SK-N-SH (cell line): ENCODE measurements at regions not wholly inside any gene's neighbourhood (a gene's known extent, or its start where the extent isn't known, plus 50 kb on each side); places are given as distances from the start of the nearest gene placed in this dataset.

Experiments used
- CTCF ChIA-PET: fragments of 300-600, 350-600 bp; formaldehyde crosslinking; extraction: SDS; loops from one replicate; lab custom pipeline; 2021; lab: Yijun Ruan, JAX
- POLR2A ChIA-PET: fragments of 350-600 bp; sonication (Branson Sonifier 250); formaldehyde crosslinking; extraction: SDS; loops from one replicate; lab custom pipeline; 2020; ENCODE audit warnings: antibody characterized with exemption, inconsistent platforms; lab: Yijun Ruan, JAX
- DNase-seq: peaks from one replicate; pipeline ENCODE4 v3.0.0; 2012
- H2AFZ ChIP-seq: fragments of 200-600 bp; sonication (generic); 2 replicates; pipeline ENCODE4 v1.8.1; 2016; ENCODE audit warnings: antibody characterized with exemption, mild to moderate bottlenecking, low read depth
- H3F3A ChIP-seq: fragments of 200-600 bp; sonication (generic); replicated peaks from 2 replicates; pipeline ENCODE3; 2016; ENCODE audit warnings: antibody characterized with exemption, mild to moderate bottlenecking; ENCODE audit not compliant: insufficient read depth
- H3K27ac ChIP-seq, 2 experiments: fragments of 200-500 bp in 1 of 2; fragments of 200-600 bp in 1 of 2; sonication (Bioruptor generic) in 1 of 2; sonication (generic), shearing (Covaris generic) in 1 of 2; 2 replicates each; pipeline versions ENCODE4 v1.5.1 to v1.6.1; 2014 to 2016; ENCODE audit warnings: low read depth in 2 of 2, inconsistent platforms in 1 of 2, low read length in 1 of 2, mild to moderate bottlenecking in 1 of 2, mixed read lengths in 1 of 2
- H3K27me3 ChIP-seq: fragments of 200-600 bp; sonication (generic), shearing (Covaris generic); 2 replicates; pipeline ENCODE4 v1.6.1; 2016; ENCODE audit warnings: mixed run types; ENCODE audit not compliant: insufficient read depth
- H3K36me3 ChIP-seq, 2 experiments: fragments of 200-500 bp in 1 of 2; fragments of 200-600 bp in 1 of 2; sonication (Bioruptor generic) in 1 of 2; sonication (generic) in 1 of 2; replicated peaks in 1 of 2; 2 replicates each; pipeline versions ENCODE3 to v1.5.1; 2014 to 2016; ENCODE audit warnings: low read length in 1 of 2, mild to moderate bottlenecking in 1 of 2; ENCODE audit not compliant: insufficient read depth in 2 of 2, control insufficient read depth in 1 of 2
- H3K4me1 ChIP-seq, 2 experiments: fragments of 200-500 bp in 1 of 2; fragments of 200-600 bp in 1 of 2; sonication (Bioruptor generic) in 1 of 2; sonication (generic), shearing (Covaris generic) in 1 of 2; 2 replicates each; pipeline versions ENCODE4 v1.5.1 to v1.6.1; 2014 to 2016; ENCODE audit warnings: low read depth in 1 of 2, low read length in 1 of 2, mixed run types in 1 of 2; ENCODE audit not compliant: insufficient read depth in 2 of 2, control insufficient read depth in 1 of 2
- H3K4me2 ChIP-seq: fragments of 200-600 bp; sonication (generic), shearing (Covaris generic); 2 replicates; pipeline ENCODE4 v1.6.1; 2017; ENCODE audit warnings: mixed run types
- H3K4me3 ChIP-seq, 2 experiments: fragments of 200-500 bp in 1 of 2; fragments of 200-600 bp in 1 of 2; sonication (Bioruptor generic) in 1 of 2; sonication (generic), shearing (Covaris generic) in 1 of 2; 2 replicates each; pipeline versions ENCODE4 v1.5.1 to v1.8.1; 2014 to 2016; ENCODE audit warnings: low read depth in 2 of 2, inconsistent platforms in 1 of 2, low read length in 1 of 2, mild to moderate bottlenecking in 1 of 2, mixed read lengths in 1 of 2, moderate library complexity in 1 of 2
- H3K79me2 ChIP-seq: fragments of 200-600 bp; sonication (generic); 2 replicates; pipeline ENCODE4 v1.8.1; 2017; ENCODE audit warnings: mild to moderate bottlenecking; ENCODE audit not compliant: insufficient read depth
- H3K9ac ChIP-seq: fragments of 200-600 bp; sonication (generic); 2 replicates; pipeline ENCODE4 v1.6.1; 2017; ENCODE audit warnings: mixed run types
- H3K9me2 ChIP-seq: fragments of 200-600 bp; sonication (generic); 2 replicates; pipeline ENCODE4 v1.6.1; 2017; ENCODE audit warnings: mixed run types
- H3K9me3 ChIP-seq: fragments of 200-600 bp; sonication (generic); 2 replicates; pipeline ENCODE4 v1.6.1; 2017; ENCODE audit warnings: mixed run types, mild to moderate bottlenecking, moderate library complexity
- H4K20me1 ChIP-seq: fragments of 200-600 bp; sonication (generic); 2 replicates; pipeline ENCODE4 v1.6.1; 2017; ENCODE audit warnings: mild to moderate bottlenecking, mixed run types; ENCODE audit not compliant: insufficient read depth
- EP300 ChIP-seq, 2 experiments: IDR thresholded peaks; 2 replicates each; pipeline versions ENCODE4 v1.4.0 to v1.6.1; 2012; ENCODE audit warnings: borderline replicate concordance in 1 of 2, low read depth in 1 of 2, low read length in 1 of 2
- EZH2phosphoT487 ChIP-seq: fragments of 200-600 bp; sonication (generic); IDR thresholded peaks from 2 replicates; pipeline ENCODE4 v1.6.1; 2017; ENCODE audit warnings: low read depth, mixed run types, mild to moderate bottlenecking, antibody characterized with exemption, moderate library complexity, borderline replicate concordance
- FOSL2 ChIP-seq: IDR thresholded peaks from 2 replicates; pipeline ENCODE4 v1.4.0; 2012; ENCODE audit warnings: low read depth, mild to moderate bottlenecking, moderate library complexity, borderline replicate concordance
- FOXJ3 ChIP-seq: sonication (generic); formaldehyde crosslinking; IDR thresholded peaks from 2 replicates; pipeline ENCODE4 v1.5.1; 2020; ENCODE audit warnings: mild to moderate bottlenecking, missing genetic modification reagents
- FOXM1 ChIP-seq: IDR thresholded peaks from 2 replicates; pipeline ENCODE4 v1.4.0; 2012; ENCODE audit warnings: low read depth, mild to moderate bottlenecking
- GABPA ChIP-seq: IDR thresholded peaks from 2 replicates; pipeline ENCODE4 v1.4.0; 2012; ENCODE audit warnings: low read depth, mild to moderate bottlenecking
- GATA2 ChIP-seq: sonication (generic); formaldehyde crosslinking; IDR thresholded peaks from 2 replicates; pipeline ENCODE4 v1.5.0; 2020; ENCODE audit warnings: mild to moderate bottlenecking, missing genetic modification reagents
- MEF2A ChIP-seq: IDR thresholded peaks from 2 replicates; pipeline ENCODE4 v1.4.0; 2012; ENCODE audit warnings: low read depth, borderline replicate concordance
- POLR2AphosphoS5 ChIP-seq: IDR thresholded peaks from 2 replicates; pipeline ENCODE4 v1.6.1; 2012; ENCODE audit warnings: low read depth, low read length
- RCOR1 ChIP-seq: fragments of 150-350 bp; IDR thresholded peaks from 2 replicates; pipeline ENCODE4 v1.6.1; 2017; ENCODE audit warnings: antibody characterized with exemption, low read length
- SIN3A ChIP-seq: IDR thresholded peaks from 2 replicates; pipeline ENCODE4 v1.6.1; 2012; ENCODE audit warnings: low read depth, mild to moderate bottlenecking, low read length, moderate library complexity, borderline replicate concordance
- SMC3 ChIP-seq: IDR thresholded peaks from 2 replicates; pipeline ENCODE4 v1.6.1; 2012; ENCODE audit warnings: low read depth, low read length, improper control_type of control experiment
- TAF1 ChIP-seq: IDR thresholded peaks from 2 replicates; pipeline ENCODE4 v1.6.1; 2012; ENCODE audit warnings: low read depth, mild to moderate bottlenecking, low read length, moderate library complexity, borderline replicate concordance
- TCF12 ChIP-seq: IDR thresholded peaks from 2 replicates; pipeline ENCODE4 v1.4.0; 2012
- TEAD4 ChIP-seq: IDR thresholded peaks from 2 replicates; pipeline ENCODE4 v1.4.0; 2012; ENCODE audit warnings: mild to moderate bottlenecking, borderline replicate concordance; ENCODE audit not compliant: insufficient read depth
- YY1 ChIP-seq: IDR thresholded peaks from 2 replicates; pipeline ENCODE4 v1.4.0; 2012; ENCODE audit warnings: low read depth, mild to moderate bottlenecking
- WGBS: methylation state at CpG from one replicate; pipeline ENCODE4 v1.1.6; 2017; ENCODE audit warnings: low lambda C conversion rate; 5-methylcytosine and 5-hydroxymethylcytosine counted together
- TF ChIP-seq, protein P1 (sequence below): IDR thresholded peaks from 2 replicates; pipeline ENCODE4 v1.4.0; 2012; ENCODE audit warnings: low read depth, borderline replicate concordance
- TF ChIP-seq, protein P2 (sequence below): fragments of 200-600 bp; sonication (generic); IDR thresholded peaks from 2 replicates; pipeline ENCODE4 v1.6.1; 2017; ENCODE audit warnings: antibody characterized with exemption, mild to moderate bottlenecking, moderate library complexity
- TF ChIP-seq, protein P3 (sequence below): IDR thresholded peaks from 2 replicates; pipeline ENCODE4 v1.4.0; 2012; ENCODE audit warnings: low read depth
- TF ChIP-seq, protein P4 (sequence below): fragments of 150-350 bp; IDR thresholded peaks from 2 replicates; pipeline ENCODE4 v1.6.1; 2017; ENCODE audit warnings: antibody characterized with exemption, low read length, low read depth, borderline replicate concordance

DNA sequence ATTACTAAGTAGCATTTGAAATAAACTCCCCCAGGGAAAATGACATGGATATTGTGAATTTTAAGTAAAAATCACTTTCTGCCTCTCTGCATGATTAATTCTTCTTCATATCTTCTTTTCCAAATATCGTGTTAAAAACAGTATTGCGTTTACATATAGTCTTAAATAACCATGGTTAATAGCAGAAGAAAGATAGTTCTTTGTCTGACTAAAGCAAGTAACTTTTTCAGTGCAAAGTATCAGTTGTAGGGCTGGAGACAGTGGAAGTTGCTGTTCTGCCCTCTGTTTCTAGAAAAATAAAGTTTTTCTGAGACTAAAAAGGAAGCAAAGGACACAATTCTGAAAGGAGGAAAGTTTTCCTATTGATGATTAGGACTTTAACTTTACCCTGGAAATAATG, 330.2 kb downstream of the NDFIP2 start:
- Histone ChIP-seq H3K9ac (no peak overlapping the region), H3K4me2 (peak overlapping the region; percentile 17; the same call in 1 of the 2 replicates), H3K4me1 (peaks cover 2 to 7% of the 10 kb centered on the region in 2 experiments; a peak in 3 of 4 replicates), H3K36me3 (no peaks in the 10 kb centered on the region), H3F3A (peaks cover 6% of the 10 kb centered on the region), H3K9me2 (no peaks in the 10 kb centered on the region), H4K20me1 (no peaks in the 10 kb centered on the region), H2AFZ (peak overlapping the region; percentile 23; the same call in 1 of the 2 replicates), H3K4me3 (no peak overlapping the region), H3K27ac (peak overlapping the region in 1 of 2 experiments; percentile 58; a peak in 1 of 4 replicates), H3K79me2 (no peaks in the 10 kb centered on the region)
- WGBS = 88% methylated on average over 2 of the region's 2 CpGs
- DNase-seq = no peak
- TF ChIP-seq GATA2 (CRISPR knock-in tag) = no peak
- TF ChIP-seq POLR2AphosphoS5 = no peak
- no peak for TF ChIP-seq FOSL2
- TF ChIP-seq, protein P1, sequence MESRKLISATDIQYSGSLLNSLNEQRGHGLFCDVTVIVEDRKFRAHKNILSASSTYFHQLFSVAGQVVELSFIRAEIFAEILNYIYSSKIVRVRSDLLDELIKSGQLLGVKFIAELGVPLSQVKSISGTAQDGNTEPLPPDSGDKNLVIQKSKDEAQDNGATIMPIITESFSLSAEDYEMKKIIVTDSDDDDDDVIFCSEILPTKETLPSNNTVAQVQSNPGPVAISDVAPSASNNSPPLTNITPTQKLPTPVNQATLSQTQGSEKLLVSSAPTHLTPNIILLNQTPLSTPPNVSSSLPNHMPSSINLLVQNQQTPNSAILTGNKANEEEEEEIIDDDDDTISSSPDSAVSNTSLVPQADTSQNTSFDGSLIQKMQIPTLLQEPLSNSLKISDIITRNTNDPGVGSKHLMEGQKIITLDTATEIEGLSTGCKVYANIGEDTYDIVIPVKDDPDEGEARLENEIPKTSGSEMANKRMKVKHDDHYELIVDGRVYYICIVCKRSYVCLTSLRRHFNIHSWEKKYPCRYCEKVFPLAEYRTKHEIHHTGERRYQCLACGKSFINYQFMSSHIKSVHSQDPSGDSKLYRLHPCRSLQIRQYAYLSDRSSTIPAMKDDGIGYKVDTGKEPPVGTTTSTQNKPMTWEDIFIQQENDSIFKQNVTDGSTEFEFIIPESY = no peak
- TF ChIP-seq YY1 = no peak
- no peak for TF ChIP-seq SIN3A
- TF ChIP-seq GABPA = no peak
- TF ChIP-seq, all 33 proteins: peak for 0
- POLR2A ChIA-PET = interaction anchor here (0.6 kb wide), 1 partner anchor 530 kb away, joined by 3 read pairs; no protein-coding TSS in a partner anchor
- Histone ChIP-seq H3K27me3 (no peaks in the 10 kb centered on the region), H3K9me3 (no peaks in the 10 kb centered on the region)
- CTCF ChIA-PET = no interaction called here

DNA sequence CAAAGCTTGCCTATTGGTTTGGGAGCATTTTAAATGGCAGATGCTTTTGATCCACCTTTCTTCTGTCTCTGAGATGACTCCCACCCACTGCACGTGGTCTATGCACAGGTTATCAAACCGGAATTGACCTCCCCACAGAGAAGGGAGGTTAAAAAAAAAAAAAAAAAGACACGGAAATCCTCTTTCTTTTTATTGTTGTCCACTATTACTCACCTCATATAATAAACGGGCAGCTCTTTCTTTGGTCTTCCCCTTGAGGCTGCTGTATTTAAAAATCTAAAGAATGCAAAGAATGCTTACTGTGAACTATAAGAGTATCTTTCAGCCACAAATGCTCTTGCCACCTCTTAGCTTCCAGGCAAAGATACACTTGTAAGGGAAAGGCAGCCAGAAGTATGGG, 329.7 kb downstream of the NDFIP2 start:
- Histone ChIP-seq H3K27me3 (no peaks in the 10 kb centered on the region), H3K4me1 (peaks cover 2 to 8% of the 10 kb centered on the region in 2 experiments; a peak in 3 of 4 replicates), H3K4me3 (no peak overlapping the region), H3K9me2 (no peaks in the 10 kb centered on the region), H3K9me3 (no peaks in the 10 kb centered on the region), H3F3A (peaks cover 6% of the 10 kb centered on the region), H2AFZ (peak overlapping the region; percentile 64; the same call in 1 of the 2 replicates), H3K9ac (no peak overlapping the region), H3K27ac (peak overlapping the region in 1 of 2 experiments; percentile 58; a peak in 2 of 4 replicates), H3K36me3 (no peaks in the 10 kb centered on the region), H3K4me2 (peak overlapping the region; percentile 17; the same call in 1 of the 2 replicates), H4K20me1 (no peaks in the 10 kb centered on the region), H3K79me2 (no peaks in the 10 kb centered on the region)
- ChIA-PET CTCF (no interaction called here), POLR2A (interaction anchor here (0.6 kb wide), 1 partner anchor 531 kb away, joined by 3 read pairs; no protein-coding TSS in a partner anchor)
- WGBS = 22% methylated on average over 4 of the region's 4 CpGs
- no peak for DNase-seq
- TF ChIP-seq FOXM1 = peak; percentile 42; the same call in 1 of the 2 replicates
- no peak for TF ChIP-seq SMC3
- TF ChIP-seq SIN3A = no peak
- peak; percentile 39; the same call in 1 of the 2 replicates for TF ChIP-seq TCF12
- no peak for TF ChIP-seq MEF2A
- no peak for TF ChIP-seq TAF1
- TF ChIP-seq, protein P2, sequence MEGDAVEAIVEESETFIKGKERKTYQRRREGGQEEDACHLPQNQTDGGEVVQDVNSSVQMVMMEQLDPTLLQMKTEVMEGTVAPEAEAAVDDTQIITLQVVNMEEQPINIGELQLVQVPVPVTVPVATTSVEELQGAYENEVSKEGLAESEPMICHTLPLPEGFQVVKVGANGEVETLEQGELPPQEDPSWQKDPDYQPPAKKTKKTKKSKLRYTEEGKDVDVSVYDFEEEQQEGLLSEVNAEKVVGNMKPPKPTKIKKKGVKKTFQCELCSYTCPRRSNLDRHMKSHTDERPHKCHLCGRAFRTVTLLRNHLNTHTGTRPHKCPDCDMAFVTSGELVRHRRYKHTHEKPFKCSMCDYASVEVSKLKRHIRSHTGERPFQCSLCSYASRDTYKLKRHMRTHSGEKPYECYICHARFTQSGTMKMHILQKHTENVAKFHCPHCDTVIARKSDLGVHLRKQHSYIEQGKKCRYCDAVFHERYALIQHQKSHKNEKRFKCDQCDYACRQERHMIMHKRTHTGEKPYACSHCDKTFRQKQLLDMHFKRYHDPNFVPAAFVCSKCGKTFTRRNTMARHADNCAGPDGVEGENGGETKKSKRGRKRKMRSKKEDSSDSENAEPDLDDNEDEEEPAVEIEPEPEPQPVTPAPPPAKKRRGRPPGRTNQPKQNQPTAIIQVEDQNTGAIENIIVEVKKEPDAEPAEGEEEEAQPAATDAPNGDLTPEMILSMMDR = no peak
- TF ChIP-seq FOXJ3 (CRISPR knock-in tag) = no peak
- TF ChIP-seq EP300 (IDR thresholded peaks at IDR 0.05; ENCODE audit: borderline replicate concordance in 1 of 2, low read depth in 1 of 2, low read length in 1 of 2) = peak in 1 of 2 experiments; percentile 49; a peak in 1 of 4 replicates
- peak; percentile 76 for TF ChIP-seq TEAD4
- TF ChIP-seq, protein P3, sequence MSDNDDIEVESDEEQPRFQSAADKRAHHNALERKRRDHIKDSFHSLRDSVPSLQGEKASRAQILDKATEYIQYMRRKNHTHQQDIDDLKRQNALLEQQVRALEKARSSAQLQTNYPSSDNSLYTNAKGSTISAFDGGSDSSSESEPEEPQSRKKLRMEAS = peak; percentile 21; the same call in 1 of the 2 replicates
- TF ChIP-seq POLR2AphosphoS5 = no peak
- no peak for TF ChIP-seq EZH2phosphoT487
- TF ChIP-seq RCOR1 = no peak
- TF ChIP-seq, protein P4, sequence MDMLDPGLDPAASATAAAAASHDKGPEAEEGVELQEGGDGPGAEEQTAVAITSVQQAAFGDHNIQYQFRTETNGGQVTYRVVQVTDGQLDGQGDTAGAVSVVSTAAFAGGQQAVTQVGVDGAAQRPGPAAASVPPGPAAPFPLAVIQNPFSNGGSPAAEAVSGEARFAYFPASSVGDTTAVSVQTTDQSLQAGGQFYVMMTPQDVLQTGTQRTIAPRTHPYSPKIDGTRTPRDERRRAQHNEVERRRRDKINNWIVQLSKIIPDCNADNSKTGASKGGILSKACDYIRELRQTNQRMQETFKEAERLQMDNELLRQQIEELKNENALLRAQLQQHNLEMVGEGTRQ = no peak
- TF ChIP-seq YY1 = no peak
- TF ChIP-seq FOSL2 = peak; percentile 25; the same call in 1 of the 2 replicates
